GM12801 (cell line): ENCODE measurements at regions not wholly inside any gene's neighbourhood (a gene's known extent, or its start where the extent isn't known, plus 50 kb on each side); places are given as distances from the start of the nearest gene placed in this dataset.

Source experiments
- CTCF ChIP-seq: IDR thresholded peaks from one replicate; pipeline ENCODE4 v1.5.1; 2011; ENCODE audit warnings: control low read depth; ENCODE audit not compliant: insufficient read length; ENCODE audit errors: extremely low read depth

GRCh38 chr5:165757791-165758190, 2252.4 kb downstream of the MAT2B start:
- no peak for TF ChIP-seq CTCF

- TF ChIP-seq CTCF, result no peak
Observed at GRCh38 chr5:165775111-165775510, 2269.7 kb downstream of the MAT2B start.

GRCh38 chr5:165779505-165779904, 2274.1 kb downstream of the MAT2B start:
- no peak for TF ChIP-seq CTCF

GRCh38 chr5:165780901-165781300, 2275.5 kb downstream of the MAT2B start:
- TF ChIP-seq CTCF, result no peak

- no peak for TF ChIP-seq CTCF
Observed at GRCh38 chr5:165781738-165782137, 2276.3 kb downstream of the MAT2B start.

GRCh38 chr5:165783024-165783423, 2277.6 kb downstream of the MAT2B start:
- TF ChIP-seq CTCF, result no peak

GRCh38 chr5:165786073-165786472, 2280.7 kb downstream of the MAT2B start:
- no peak for TF ChIP-seq CTCF

GRCh38 chr5:165795073-165795472, 2289.7 kb downstream of the MAT2B start:
- no peak for TF ChIP-seq CTCF
